ENCODE measurements at regions not wholly inside any gene's neighbourhood (a gene's known extent, or its start where the extent isn't known, plus 50 kb on each side); places are given as distances from the start of the nearest gene placed in this dataset.

GRCh38 chr13:106100171-106100919 lies 435.1 kb downstream of the EFNB2 start:
- peak; percentile 80 to 89 (median 83) for DNase-seq
- intact Hi-C loops (cut with DNase I, micrococcal nuclease) = no loop called here
- TF ChIP-seq, protein P1, sequence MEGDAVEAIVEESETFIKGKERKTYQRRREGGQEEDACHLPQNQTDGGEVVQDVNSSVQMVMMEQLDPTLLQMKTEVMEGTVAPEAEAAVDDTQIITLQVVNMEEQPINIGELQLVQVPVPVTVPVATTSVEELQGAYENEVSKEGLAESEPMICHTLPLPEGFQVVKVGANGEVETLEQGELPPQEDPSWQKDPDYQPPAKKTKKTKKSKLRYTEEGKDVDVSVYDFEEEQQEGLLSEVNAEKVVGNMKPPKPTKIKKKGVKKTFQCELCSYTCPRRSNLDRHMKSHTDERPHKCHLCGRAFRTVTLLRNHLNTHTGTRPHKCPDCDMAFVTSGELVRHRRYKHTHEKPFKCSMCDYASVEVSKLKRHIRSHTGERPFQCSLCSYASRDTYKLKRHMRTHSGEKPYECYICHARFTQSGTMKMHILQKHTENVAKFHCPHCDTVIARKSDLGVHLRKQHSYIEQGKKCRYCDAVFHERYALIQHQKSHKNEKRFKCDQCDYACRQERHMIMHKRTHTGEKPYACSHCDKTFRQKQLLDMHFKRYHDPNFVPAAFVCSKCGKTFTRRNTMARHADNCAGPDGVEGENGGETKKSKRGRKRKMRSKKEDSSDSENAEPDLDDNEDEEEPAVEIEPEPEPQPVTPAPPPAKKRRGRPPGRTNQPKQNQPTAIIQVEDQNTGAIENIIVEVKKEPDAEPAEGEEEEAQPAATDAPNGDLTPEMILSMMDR (IDR thresholded peaks at IDR 0.05) = no peak
- ATAC-seq = peak; percentile 76
- Histone ChIP-seq H3K4me3 (no peak overlapping the region), H3K4me1 (ENCODE audit: low read depth) (peaks cover 33% of the 10 kb centered on the region), H3K9me3 (no peaks in the 10 kb centered on the region), H3K36me3 (ENCODE audit: low read depth) (no peaks in the 10 kb centered on the region)

- ATAC-seq = no peak
- TF ChIP-seq, protein P1 (IDR thresholded peaks at IDR 0.05) = no peak
- Histone ChIP-seq H3K4me1 (ENCODE audit: low read depth) (peaks cover 33% of the 10 kb centered on the region), H3K36me3 (ENCODE audit: low read depth) (no peaks in the 10 kb centered on the region), H3K4me3 (no peak overlapping the region), H3K9me3 (no peaks in the 10 kb centered on the region)
- DNase-seq = peak; percentile 56 to 67 (median 58)
- intact Hi-C loops (cut with DNase I, micrococcal nuclease) = loop anchor here in 1 of 2 donors (5.0 kb wide), 1 partner anchor 433 kb away; no protein-coding TSS in a partner anchor
Observed at GRCh38 chr13:106099765-106100164, 435.7 kb downstream of the EFNB2 start.

DNA sequence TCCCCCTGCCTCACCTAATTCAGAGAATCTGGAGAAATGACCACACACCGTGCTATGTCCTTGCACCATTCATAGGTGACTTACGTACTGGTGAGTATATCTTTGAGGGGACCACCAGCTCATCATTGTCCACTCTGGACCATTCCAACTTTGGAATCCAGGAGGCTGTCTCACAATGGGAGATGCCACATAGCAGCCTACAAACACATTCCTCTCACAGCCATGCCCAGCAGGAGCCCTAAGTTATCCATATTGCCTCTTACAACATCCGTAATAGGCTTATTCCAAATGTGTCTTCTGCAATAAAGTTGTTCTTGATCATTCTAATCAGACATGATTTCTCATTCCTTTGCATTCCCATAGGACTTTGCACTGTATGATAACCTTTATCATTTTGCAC lies 436.7 kb downstream of the EFNB2 start:
- TF ChIP-seq, protein P1 (IDR thresholded peaks at IDR 0.05) = no peak
- DNase-seq = no peak
- intact Hi-C loops (cut with DNase I, micrococcal nuclease) = loop anchor here in 1 of 2 donors (5.0 kb wide), 1 partner anchor 434 kb away; no protein-coding TSS in a partner anchor
- Histone ChIP-seq H3K36me3 (ENCODE audit: low read depth) (no peaks in the 10 kb centered on the region), H3K4me3 (no peak overlapping the region), H3K4me1 (ENCODE audit: low read depth) (peaks cover 29% of the 10 kb centered on the region), H3K9me3 (no peaks in the 10 kb centered on the region)
- no peak for ATAC-seq

GRCh38 chr13:106096661-106097092 lies 438.8 kb downstream of the EFNB2 start:
- Histone ChIP-seq H3K4me1 (ENCODE audit: low read depth) (peaks cover 24% of the 10 kb centered on the region), H3K4me3 (no peak overlapping the region), H3K9me3 (no peaks in the 10 kb centered on the region), H3K36me3 (ENCODE audit: low read depth) (no peaks in the 10 kb centered on the region)
- ATAC-seq = peak; percentile 70
- DNase-seq = peak in 1 of 3 donors; percentile 56
- TF ChIP-seq, protein P1 (IDR thresholded peaks at IDR 0.05) = no peak
- intact Hi-C loops (cut with DNase I, micrococcal nuclease) = loop anchor here in 1 of 2 donors (5.0 kb wide), 1 partner anchor 436 kb away; no protein-coding TSS in a partner anchor

DNA sequence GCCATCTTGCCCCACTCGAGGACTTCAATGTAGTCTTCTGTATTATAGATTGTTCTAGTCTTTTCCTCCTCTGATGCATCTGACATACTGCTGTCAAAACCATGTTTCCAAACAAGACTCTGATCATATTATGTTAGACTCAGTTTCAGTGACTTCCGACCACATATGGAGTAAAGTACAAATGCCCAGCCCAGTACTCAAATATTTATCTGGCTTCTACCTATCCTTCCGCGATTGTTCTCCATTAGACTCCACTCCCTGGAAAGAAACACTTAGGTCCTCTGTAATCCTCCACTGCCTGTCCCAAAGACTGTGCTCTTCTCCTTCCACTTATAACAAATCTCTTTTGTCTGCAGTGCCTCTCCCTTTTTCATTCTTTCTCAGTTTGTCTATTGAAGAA lies 439.5 kb downstream of the EFNB2 start:
- intact Hi-C loops (cut with DNase I, micrococcal nuclease) = loop anchor here in 1 of 2 donors (5.0 kb wide), 1 partner anchor 436 kb away; no protein-coding TSS in a partner anchor
- Histone ChIP-seq H3K36me3 (ENCODE audit: low read depth) (no peaks in the 10 kb centered on the region), H3K4me1 (ENCODE audit: low read depth) (peaks cover 17% of the 10 kb centered on the region), H3K4me3 (no peak overlapping the region), H3K9me3 (no peaks in the 10 kb centered on the region)
- ATAC-seq = peak; percentile 60
- TF ChIP-seq, protein P1 (IDR thresholded peaks at IDR 0.05) = no peak
- peak in 1 of 3 donors; percentile 61 for DNase-seq
